ENCODE measurements at regions not wholly inside any gene's neighbourhood (a gene's known extent, or its start where the extent isn't known, plus 50 kb on each side); places are given as distances from the start of the nearest gene placed in this dataset.

DNA sequence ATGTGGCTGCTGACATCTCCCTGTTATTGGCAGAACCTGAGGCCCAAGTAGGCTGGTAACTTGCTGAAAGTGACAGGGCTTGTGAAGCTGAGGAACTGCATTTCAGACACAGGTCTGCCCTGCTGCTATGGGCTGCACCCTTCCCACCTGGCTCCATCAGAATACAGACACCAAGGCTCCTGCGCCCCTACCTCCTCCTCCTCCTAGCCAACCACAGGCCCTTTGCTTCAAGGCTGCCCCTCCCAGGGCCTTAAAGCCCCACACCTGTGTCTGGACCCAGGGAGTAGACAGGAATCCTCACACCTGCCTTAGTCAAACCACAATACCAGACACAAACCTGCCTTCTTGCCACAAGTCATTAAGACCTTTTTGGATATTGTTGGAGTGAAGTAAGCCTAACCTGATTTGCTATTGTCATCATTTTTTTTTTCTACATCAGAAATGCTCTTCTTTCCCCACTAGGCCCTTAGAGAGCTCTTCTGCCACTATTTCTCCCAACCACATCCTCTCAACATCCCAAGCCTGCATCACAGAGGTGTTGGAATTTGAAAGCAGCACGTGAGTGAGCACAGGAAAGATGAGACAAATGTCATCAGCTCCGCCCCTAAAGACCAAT is 489.7 kb downstream of the EIPR1 start:
- H3K9me3 ChIP-seq = no peaks in the 10 kb centered on the region
- H3K36me3 ChIP-seq = no peaks in the 10 kb centered on the region
- no peaks in the 10 kb centered on the region for H3K27me3 ChIP-seq
- H3K4me3 ChIP-seq = no peak overlapping the region
- no peak for DNase-seq (ENCODE audit: low spot score in 2 of 2)
- no peaks in the 10 kb centered on the region for H3K4me1 ChIP-seq
- H3K27ac ChIP-seq = no peak overlapping the region
- intact Hi-C loops (cut with DNase I) = no loop called here
- no peak for TF ChIP-seq CTCF (IDR thresholded peaks at IDR 0.05)

- H3K27me3 ChIP-seq = no peaks in the 10 kb centered on the region
- H3K4me3 ChIP-seq = no peak overlapping the region
- H3K36me3 ChIP-seq = no peaks in the 10 kb centered on the region
- no peak overlapping the region for H3K27ac ChIP-seq
- no peaks in the 10 kb centered on the region for H3K4me1 ChIP-seq
- no peak for TF ChIP-seq CTCF (IDR thresholded peaks at IDR 0.05)
- intact Hi-C loops (cut with DNase I) = no loop called here
- no peaks in the 10 kb centered on the region for H3K9me3 ChIP-seq
- DNase-seq (ENCODE audit: low spot score in 2 of 2) = no peak
Measured at GRCh38 chr2:2886922-2887321, 490.7 kb downstream of the EIPR1 start.

GRCh38 chr2:2881499-2881898 is 496.1 kb downstream of the EIPR1 start:
- DNase-seq (ENCODE audit: low spot score in 2 of 2) = no peak
- no peak overlapping the region for H3K27ac ChIP-seq
- intact Hi-C loops (cut with DNase I) = no loop called here
- no peaks in the 10 kb centered on the region for H3K27me3 ChIP-seq
- H3K36me3 ChIP-seq = no peaks in the 10 kb centered on the region
- H3K4me1 ChIP-seq = no peaks in the 10 kb centered on the region
- no peak for TF ChIP-seq CTCF (IDR thresholded peaks at IDR 0.05)
- no peak overlapping the region for H3K4me3 ChIP-seq
- no peaks in the 10 kb centered on the region for H3K9me3 ChIP-seq

DNA sequence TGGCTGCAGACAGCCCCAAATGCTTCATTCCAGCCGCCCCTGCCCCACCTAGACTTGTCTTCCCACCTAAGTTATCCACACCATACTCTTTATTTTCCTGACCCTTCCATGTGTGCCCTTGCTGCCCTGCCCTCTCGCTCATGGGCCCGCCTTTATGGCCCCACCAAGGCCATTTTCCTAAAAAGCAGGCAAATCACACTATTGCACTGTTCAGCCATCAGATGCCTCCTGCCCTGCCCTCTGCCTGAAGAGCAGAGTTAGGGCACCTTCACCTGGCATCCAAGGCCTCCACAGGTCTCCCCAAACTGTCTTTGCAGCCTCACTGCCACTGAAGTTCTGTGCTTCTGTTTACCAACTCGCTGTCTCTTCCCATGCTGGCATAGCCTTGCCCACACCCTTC is 496.7 kb downstream of the EIPR1 start:
- no peak for DNase-seq (ENCODE audit: low spot score in 2 of 2)
- intact Hi-C loops (cut with DNase I) = no loop called here
- no peaks in the 10 kb centered on the region for H3K27me3 ChIP-seq
- no peak overlapping the region for H3K4me3 ChIP-seq
- H3K4me1 ChIP-seq = no peaks in the 10 kb centered on the region
- H3K36me3 ChIP-seq = no peaks in the 10 kb centered on the region
- H3K9me3 ChIP-seq = no peaks in the 10 kb centered on the region
- TF ChIP-seq CTCF (IDR thresholded peaks at IDR 0.05) = no peak
- no peak overlapping the region for H3K27ac ChIP-seq

DNA sequence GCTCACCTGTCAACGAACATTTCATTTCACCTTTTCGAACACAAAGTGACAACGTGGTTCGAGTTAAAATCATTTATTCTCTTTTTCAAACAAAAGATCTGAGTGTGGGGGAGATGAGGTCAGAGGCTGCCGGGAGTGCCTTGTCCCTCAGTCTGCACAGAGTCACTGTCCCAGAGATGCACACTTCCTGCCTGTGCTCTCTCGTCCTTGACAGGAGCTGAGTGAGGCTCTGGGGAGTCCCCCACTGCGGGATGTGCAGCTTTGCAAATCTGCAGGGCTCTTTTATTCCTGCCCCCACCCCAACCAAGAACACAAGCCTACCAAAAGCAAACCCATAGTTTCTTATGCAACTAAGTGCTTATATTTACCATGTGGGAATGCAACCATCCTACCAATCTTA is 497.8 kb downstream of the EIPR1 start:
- H3K27ac ChIP-seq = no peak overlapping the region
- intact Hi-C loops (cut with DNase I) = no loop called here
- no peak for TF ChIP-seq CTCF (IDR thresholded peaks at IDR 0.05)
- H3K27me3 ChIP-seq = no peaks in the 10 kb centered on the region
- no peak for DNase-seq (ENCODE audit: low spot score in 2 of 2)
- no peaks in the 10 kb centered on the region for H3K9me3 ChIP-seq
- no peaks in the 10 kb centered on the region for H3K36me3 ChIP-seq
- H3K4me3 ChIP-seq = no peak overlapping the region
- H3K4me1 ChIP-seq = no peaks in the 10 kb centered on the region

DNA sequence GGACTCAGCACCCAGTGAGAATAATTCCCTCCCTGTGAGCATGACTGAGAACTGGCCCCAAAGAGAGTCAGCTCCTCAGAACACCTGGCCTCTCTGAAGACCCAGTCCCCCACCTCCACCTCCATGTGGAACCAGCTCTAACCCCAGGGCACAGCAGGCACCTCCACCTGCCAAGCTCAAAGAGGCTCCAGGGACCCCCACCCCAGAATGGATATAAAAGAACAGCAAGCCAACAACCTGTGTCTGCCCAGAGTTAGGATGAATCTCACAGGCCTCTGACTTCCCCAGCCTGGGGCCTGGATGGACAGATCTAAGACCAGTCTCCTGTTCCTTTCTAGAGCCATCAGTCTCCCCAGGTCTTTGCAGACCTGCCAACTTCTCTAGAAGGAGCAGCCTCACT is 498.5 kb downstream of the EIPR1 start:
- Histone ChIP-seq H3K27ac (no peak overlapping the region), H3K9me3 (no peaks in the 10 kb centered on the region), H3K4me3 (no peak overlapping the region), H3K4me1 (no peaks in the 10 kb centered on the region), H3K27me3 (no peaks in the 10 kb centered on the region), H3K36me3 (no peaks in the 10 kb centered on the region)
- intact Hi-C loops (cut with DNase I) = no loop called here
- TF ChIP-seq CTCF (IDR thresholded peaks at IDR 0.05) = no peak
- no peak for DNase-seq (ENCODE audit: low spot score in 2 of 2)
